ENCODE measurements at regions not wholly inside any gene's neighbourhood (a gene's known extent, or its start where the extent isn't known, plus 50 kb on each side); places are given as distances from the start of the nearest gene placed in this dataset.

DNA sequence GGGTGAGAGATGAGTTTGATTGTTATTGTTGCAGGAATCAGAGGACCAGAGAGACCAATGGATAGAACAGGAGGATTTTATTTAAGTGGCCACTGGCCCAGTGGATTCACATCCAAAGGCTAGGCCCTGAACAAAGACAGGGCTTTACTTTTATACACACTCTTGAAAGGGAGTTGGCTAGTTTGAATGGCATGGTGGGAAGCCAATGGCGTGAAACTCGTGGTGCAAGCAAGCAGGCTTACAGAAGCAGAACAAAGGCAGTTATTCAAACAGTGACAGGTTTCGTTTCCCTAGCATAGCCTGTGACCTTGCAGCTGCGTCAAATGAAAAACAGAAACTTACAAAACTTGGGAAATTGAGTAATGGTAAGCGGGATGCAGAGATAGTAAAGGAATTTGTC is 110.2 kb upstream of the PRDX4 start:
- TF ChIP-seq, protein P1, sequence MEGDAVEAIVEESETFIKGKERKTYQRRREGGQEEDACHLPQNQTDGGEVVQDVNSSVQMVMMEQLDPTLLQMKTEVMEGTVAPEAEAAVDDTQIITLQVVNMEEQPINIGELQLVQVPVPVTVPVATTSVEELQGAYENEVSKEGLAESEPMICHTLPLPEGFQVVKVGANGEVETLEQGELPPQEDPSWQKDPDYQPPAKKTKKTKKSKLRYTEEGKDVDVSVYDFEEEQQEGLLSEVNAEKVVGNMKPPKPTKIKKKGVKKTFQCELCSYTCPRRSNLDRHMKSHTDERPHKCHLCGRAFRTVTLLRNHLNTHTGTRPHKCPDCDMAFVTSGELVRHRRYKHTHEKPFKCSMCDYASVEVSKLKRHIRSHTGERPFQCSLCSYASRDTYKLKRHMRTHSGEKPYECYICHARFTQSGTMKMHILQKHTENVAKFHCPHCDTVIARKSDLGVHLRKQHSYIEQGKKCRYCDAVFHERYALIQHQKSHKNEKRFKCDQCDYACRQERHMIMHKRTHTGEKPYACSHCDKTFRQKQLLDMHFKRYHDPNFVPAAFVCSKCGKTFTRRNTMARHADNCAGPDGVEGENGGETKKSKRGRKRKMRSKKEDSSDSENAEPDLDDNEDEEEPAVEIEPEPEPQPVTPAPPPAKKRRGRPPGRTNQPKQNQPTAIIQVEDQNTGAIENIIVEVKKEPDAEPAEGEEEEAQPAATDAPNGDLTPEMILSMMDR (IDR thresholded peaks at IDR 0.05; ENCODE audit: extremely low read depth in 1 of 2, insufficient read depth in 1 of 2, low read depth in 1 of 2, low read length in 2 of 2): no peak
- TF ChIP-seq POLR2A (IDR thresholded peaks at IDR 0.05; ENCODE audit: low read depth, low read length): no peak
- TF ChIP-seq POLR2AphosphoS5 (IDR thresholded peaks at IDR 0.05; ENCODE audit: insufficient read depth, low read depth, low read length): no peak
- no peak for TF ChIP-seq EZH2 (IDR thresholded peaks at IDR 0.05; ENCODE audit: borderline replicate concordance, low read depth, low read length, severe bottlenecking)
- TF ChIP-seq MAX (IDR thresholded peaks at IDR 0.05; ENCODE audit: insufficient read depth, insufficient read length): no peak
- TF ChIP-seq JUN (IDR thresholded peaks at IDR 0.05; ENCODE audit: borderline replicate concordance, insufficient read depth, insufficient read length, low read depth): no peak
- TF ChIP-seq GATA2 (IDR thresholded peaks at IDR 0.05; ENCODE audit: insufficient read depth, insufficient read length, low read depth, low read length): no peak
- no peak for TF ChIP-seq MYC (IDR thresholded peaks at IDR 0.05; ENCODE audit: low read depth, low read length)
- no peak for TF ChIP-seq FOS (IDR thresholded peaks at IDR 0.05; ENCODE audit: borderline replicate concordance, insufficient read depth, low read length)

Measured in endothelial cell of umbilical vein (primary cell).